ENCODE measurements at regions not wholly inside any gene's neighbourhood (a gene's known extent, or its start where the extent isn't known, plus 50 kb on each side); places are given as distances from the start of the nearest gene placed in this dataset.

DNA sequence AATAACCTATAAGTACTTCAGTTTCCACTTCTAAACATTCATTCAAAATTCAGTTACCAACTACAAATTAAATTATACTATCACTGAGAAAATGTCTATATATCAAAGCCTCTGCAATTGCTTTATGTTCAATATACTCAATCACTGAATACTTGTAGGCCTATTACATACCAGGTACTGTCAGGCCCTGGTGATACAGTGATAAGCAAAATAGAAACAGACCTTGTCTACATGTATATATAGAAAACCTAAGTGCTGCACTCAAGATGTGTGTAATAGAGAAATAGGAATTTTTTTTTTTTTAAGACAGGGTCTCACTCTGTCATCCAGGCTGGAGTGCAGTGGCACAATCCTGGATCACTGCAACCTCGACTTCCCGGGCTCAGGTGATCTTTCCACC, 53.7 kb upstream of the PHF14 start:
- DNase-seq: no peak

All from C1 segment of cervical spinal cord (tissue), 14 donors.